GM21367 (cell line): ENCODE measurements at regions not wholly inside any gene's neighbourhood (a gene's known extent, or its start where the extent isn't known, plus 50 kb on each side); places are given as distances from the start of the nearest gene placed in this dataset.

Experiments used
- ATAC-seq: cut with Tn5 transposase; IDR thresholded peaks from one replicate; pipeline ENCODE4 v1.9.1; 2021; ENCODE audit not compliant: unreplicated experiment

- ATAC-seq = no peak
Observed at GRCh38 chr9:89765211-89765946, 160.6 kb downstream of the GADD45G start.

GRCh38 chr9:89766991-89767390 is 162.2 kb downstream of the GADD45G start:
- ATAC-seq = no peak

GRCh38 chr9:89768051-89768450 is 163.2 kb downstream of the GADD45G start:
- no peak for ATAC-seq

GRCh38 chr9:89768650-89769071 is 163.8 kb downstream of the GADD45G start:
- no peak for ATAC-seq

GRCh38 chr9:89770531-89771174 is 165.8 kb downstream of the GADD45G start:
- ATAC-seq = no peak

GRCh38 chr9:89771205-89771604 is 166.4 kb downstream of the GADD45G start:
- no peak for ATAC-seq

GRCh38 chr9:89773170-89773569 is 168.4 kb downstream of the GADD45G start:
- ATAC-seq = no peak

GRCh38 chr9:89774858-89775370 is 170.1 kb downstream of the GADD45G start:
- no peak for ATAC-seq

- ATAC-seq = no peak
Observed at GRCh38 chr9:89775641-89776040, 170.8 kb downstream of the GADD45G start.

- ATAC-seq = no peak
Observed at GRCh38 chr9:89776795-89777525, 172.1 kb downstream of the GADD45G start.

- ATAC-seq = no peak
Observed at GRCh38 chr9:89777544-89777943, 172.7 kb downstream of the GADD45G start.

GRCh38 chr9:89778100-89779090 is 173.6 kb downstream of the GADD45G start:
- no peak for ATAC-seq

GRCh38 chr9:89779405-89780203 is 174.8 kb downstream of the GADD45G start:
- no peak for ATAC-seq

- no peak for ATAC-seq
Observed at GRCh38 chr9:89780959-89781358, 176.1 kb downstream of the GADD45G start.

- no peak for ATAC-seq
Observed at GRCh38 chr9:89781838-89782540, 177.2 kb downstream of the GADD45G start.

GRCh38 chr9:89786655-89787054 is 181.8 kb downstream of the GADD45G start:
- ATAC-seq = no peak

- ATAC-seq = no peak
Observed at GRCh38 chr9:89787595-89787994, 182.8 kb downstream of the GADD45G start.

GRCh38 chr9:89788434-89788833 is 183.6 kb downstream of the GADD45G start:
- ATAC-seq = no peak

- ATAC-seq = no peak
Observed at GRCh38 chr9:89789922-89790510, 185.2 kb downstream of the GADD45G start.
